ENCODE measurements at regions not wholly inside any gene's neighbourhood (a gene's known extent, or its start where the extent isn't known, plus 50 kb on each side); places are given as distances from the start of the nearest gene placed in this dataset.

DNA sequence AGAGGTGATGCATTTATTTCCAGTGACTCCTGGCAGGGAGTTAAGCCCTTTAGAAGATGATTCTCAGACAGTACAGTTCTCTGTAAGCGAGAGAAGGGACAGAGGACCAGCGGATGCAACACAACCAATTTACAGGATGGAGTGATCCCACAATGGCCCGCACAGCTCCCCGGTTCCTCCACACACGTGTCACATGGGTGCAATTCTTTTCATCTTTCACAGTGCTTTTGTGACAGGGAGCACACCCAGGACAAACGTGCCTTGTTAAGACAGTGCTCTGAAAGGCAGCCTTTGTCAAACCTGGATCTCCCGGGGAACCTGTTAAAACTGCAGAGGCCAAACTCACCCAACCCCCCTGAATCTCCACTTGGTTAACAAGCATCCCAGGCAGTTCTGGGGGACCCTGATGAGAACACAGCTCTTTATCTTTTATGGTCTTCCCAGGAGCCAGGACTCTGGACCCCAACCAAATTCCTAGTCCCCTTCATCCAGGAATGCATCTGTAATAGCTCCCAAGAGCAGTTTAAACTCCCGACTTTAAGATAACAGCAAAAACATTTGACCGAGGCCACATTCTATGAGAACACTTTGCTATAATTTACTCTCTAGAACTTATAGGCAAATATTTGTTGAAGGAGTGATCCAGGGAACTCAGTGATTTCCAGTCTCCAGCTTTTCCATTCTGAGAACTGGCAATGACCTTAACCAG lies 134.9 kb upstream of the CDH5 start:
- TF ChIP-seq, protein P1, sequence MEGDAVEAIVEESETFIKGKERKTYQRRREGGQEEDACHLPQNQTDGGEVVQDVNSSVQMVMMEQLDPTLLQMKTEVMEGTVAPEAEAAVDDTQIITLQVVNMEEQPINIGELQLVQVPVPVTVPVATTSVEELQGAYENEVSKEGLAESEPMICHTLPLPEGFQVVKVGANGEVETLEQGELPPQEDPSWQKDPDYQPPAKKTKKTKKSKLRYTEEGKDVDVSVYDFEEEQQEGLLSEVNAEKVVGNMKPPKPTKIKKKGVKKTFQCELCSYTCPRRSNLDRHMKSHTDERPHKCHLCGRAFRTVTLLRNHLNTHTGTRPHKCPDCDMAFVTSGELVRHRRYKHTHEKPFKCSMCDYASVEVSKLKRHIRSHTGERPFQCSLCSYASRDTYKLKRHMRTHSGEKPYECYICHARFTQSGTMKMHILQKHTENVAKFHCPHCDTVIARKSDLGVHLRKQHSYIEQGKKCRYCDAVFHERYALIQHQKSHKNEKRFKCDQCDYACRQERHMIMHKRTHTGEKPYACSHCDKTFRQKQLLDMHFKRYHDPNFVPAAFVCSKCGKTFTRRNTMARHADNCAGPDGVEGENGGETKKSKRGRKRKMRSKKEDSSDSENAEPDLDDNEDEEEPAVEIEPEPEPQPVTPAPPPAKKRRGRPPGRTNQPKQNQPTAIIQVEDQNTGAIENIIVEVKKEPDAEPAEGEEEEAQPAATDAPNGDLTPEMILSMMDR (IDR thresholded peaks at IDR 0.05): no peak
- no peak for TF ChIP-seq POLR2A (IDR thresholded peaks at IDR 0.05)
